ENCODE measurements at regions not wholly inside any gene's neighbourhood (a gene's known extent, or its start where the extent isn't known, plus 50 kb on each side); places are given as distances from the start of the nearest gene placed in this dataset.
"Not testable (repeated sequence)": the region's sequence is repeated elsewhere in the genome, so short reads cannot be mapped to it uniquely, and the experiment has no call there.

DNA sequence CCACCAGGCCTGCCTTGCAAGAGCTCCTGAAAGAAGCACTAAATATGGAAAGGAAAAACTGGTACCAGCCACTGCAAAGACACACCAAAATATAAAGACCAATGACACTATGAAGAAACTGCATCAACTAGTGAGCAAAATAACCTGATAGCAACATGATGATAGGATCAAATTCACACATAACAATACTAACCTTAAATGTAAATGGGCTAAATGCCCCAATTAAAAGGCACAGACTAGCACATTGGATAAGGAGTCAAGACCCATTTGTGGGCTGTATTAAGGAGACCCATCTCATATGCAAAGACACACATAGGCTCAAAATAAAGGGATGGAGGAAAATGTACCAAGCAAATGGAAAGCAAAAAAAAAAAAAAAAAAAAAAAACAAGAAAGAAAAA, 141.8 kb upstream of the VIPR2 start:
- TF ChIP-seq CTCF (conservative IDR thresholded peaks at IDR 0.05; ENCODE audit: low read length); EZH2phosphoT487 (IDR thresholded peaks at IDR 0.05; ENCODE audit: borderline replicate concordance, low read depth, low read length): not testable (repeated sequence)
